ENCODE measurements at regions not wholly inside any gene's neighbourhood (a gene's known extent, or its start where the extent isn't known, plus 50 kb on each side); places are given as distances from the start of the nearest gene placed in this dataset.

- no peak for TF ChIP-seq CTCF (IDR thresholded peaks at IDR 0.05)
- Histone ChIP-seq H3K4me1 (no peaks in the 10 kb centered on the region), H3K4me3 (no peak overlapping the region), H3K9me3 (no peaks in the 10 kb centered on the region), H3K27ac (no peak overlapping the region), H3K27me3 (no peaks in the 10 kb centered on the region), H3K36me3 (no peaks in the 10 kb centered on the region)
- 23 to 31% methylated on average over 2 of the region's 2 CpGs for WGBS, 2 donors
- intact Hi-C loops (cut with DNase I) = no loop called here
- no peak for FAIRE-seq
- no peak for DNase-seq
- no peak for ATAC-seq
These were observed 241.1 kb upstream of the DCN start for GRCh38 chr12:91423693-91424050.

- 48 to 51% methylated on average over 7 of the region's 7 CpGs for WGBS, 2 donors
- Histone ChIP-seq H3K27ac (no peak overlapping the region), H3K9me3 (no peaks in the 10 kb centered on the region), H3K36me3 (no peaks in the 10 kb centered on the region), H3K4me3 (no peak overlapping the region), H3K27me3 (no peaks in the 10 kb centered on the region), H3K4me1 (no peaks in the 10 kb centered on the region)
- FAIRE-seq (no peak), ATAC-seq (no peak), DNase-seq (no peak)
- TF ChIP-seq CTCF (IDR thresholded peaks at IDR 0.05) = no peak
- intact Hi-C loops (cut with DNase I) = no loop called here
These were observed 240.4 kb upstream of the DCN start for GRCh38 chr12:91422811-91423692.

GRCh38 chr12:91422127-91422526, 239.5 kb upstream of the DCN start:
- Histone ChIP-seq H3K4me3 (no peak overlapping the region), H3K36me3 (no peaks in the 10 kb centered on the region), H3K9me3 (no peaks in the 10 kb centered on the region), H3K27me3 (no peaks in the 10 kb centered on the region), H3K4me1 (no peaks in the 10 kb centered on the region), H3K27ac (no peak overlapping the region)
- ATAC-seq (no peak), FAIRE-seq (no peak), DNase-seq (no peak)
- intact Hi-C loops (cut with DNase I) = no loop called here
- TF ChIP-seq CTCF (IDR thresholded peaks at IDR 0.05) = no peak
- WGBS, 2 donors = 8 to 17% methylated on average over 1 of the region's 1 CpG

- no peak for DNase-seq
- no peak overlapping the region for H3K4me3 ChIP-seq
- H3K9me3 ChIP-seq = no peaks in the 10 kb centered on the region
- no peak for ATAC-seq
- no peaks in the 10 kb centered on the region for H3K36me3 ChIP-seq
- no peak for TF ChIP-seq CTCF (IDR thresholded peaks at IDR 0.05)
- no peaks in the 10 kb centered on the region for H3K27me3 ChIP-seq
- intact Hi-C loops (cut with DNase I) = no loop called here
- FAIRE-seq = no peak
- no peaks in the 10 kb centered on the region for H3K4me1 ChIP-seq
- no peak overlapping the region for H3K27ac ChIP-seq
These were observed 237.2 kb upstream of the DCN start for GRCh38 chr12:91419809-91420208.

All from pancreas (tissue), 10 donors.